ENCODE measurements at regions not wholly inside any gene's neighbourhood (a gene's known extent, or its start where the extent isn't known, plus 50 kb on each side); places are given as distances from the start of the nearest gene placed in this dataset.

GRCh38 chr12:111101003-111101402 lies 180.6 kb upstream of the MYL2 start:
- TF ChIP-seq FOXM1 (IDR thresholded peaks at IDR 0.05; ENCODE audit: borderline replicate concordance, low read depth): no peak
- TF ChIP-seq TAF1 (IDR thresholded peaks at IDR 0.05; ENCODE audit: low read depth): no peak
- no peak for TF ChIP-seq RAD21 (IDR thresholded peaks at IDR 0.05; ENCODE audit: low read depth)
- TF ChIP-seq ZBTB7A (IDR thresholded peaks at IDR 0.05; ENCODE audit: low read depth): no peak

All from Ishikawa (cell line).